Stimulated activated CD8-positive, alpha-beta memory T cell treated with anti-CD3 and anti-CD28 coated beads, Interleukin-4, amount 100 ng/mL, for 24 hours (primary cell): ENCODE measurements at regions not wholly inside any gene's neighbourhood (a gene's known extent, or its start where the extent isn't known, plus 50 kb on each side); places are given as distances from the start of the nearest gene placed in this dataset.
"Not testable (repeated sequence)": the region's sequence is repeated elsewhere in the genome, so short reads cannot be mapped to it uniquely, and the experiment has no call there.

Source experiments
- DNase-seq: peaks from one replicate; pipeline ENCODE4 v3.0.0-alpha.2; 2020; ENCODE audit warnings: low read depth

DNA sequence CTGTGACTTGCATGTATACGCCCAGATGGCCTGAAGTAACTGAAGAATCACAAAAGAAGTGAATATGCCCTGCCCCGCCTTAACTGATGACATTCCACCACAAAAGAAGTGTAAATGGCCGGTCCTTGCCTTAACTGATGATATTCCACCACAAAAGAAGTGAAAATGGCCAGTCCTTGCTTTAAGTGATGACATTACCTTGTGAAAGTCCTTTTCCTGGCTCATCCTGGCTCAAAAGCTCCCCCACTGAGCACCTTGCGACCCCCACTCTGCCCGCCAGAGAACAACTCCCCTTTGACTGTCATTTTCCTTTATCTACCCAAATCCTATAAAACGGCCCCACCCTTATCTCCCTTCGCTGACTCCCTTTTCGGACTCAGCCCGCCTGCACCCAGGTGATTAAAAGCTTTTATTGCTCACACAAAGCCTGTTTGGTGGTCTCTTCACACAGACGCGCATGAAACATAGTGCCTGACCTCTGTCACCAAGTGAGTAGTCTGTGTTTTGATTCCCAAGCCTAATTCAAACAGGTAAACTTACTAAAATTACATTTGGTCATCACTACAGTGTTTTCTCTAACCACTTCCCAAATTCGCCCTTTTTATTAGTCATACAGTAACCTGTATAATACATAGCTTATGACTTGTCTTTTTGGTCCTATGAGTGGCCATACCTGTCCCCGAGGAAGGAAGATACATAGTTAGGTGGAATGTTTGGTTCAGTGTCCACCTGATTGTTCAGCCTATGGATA is 140.7 kb upstream of the PROK2 start:
- not testable (repeated sequence) for DNase-seq

- DNase-seq, result no peak
Measured at GRCh38 chr3:71924721-71925120, 139.8 kb upstream of the PROK2 start.

GRCh38 chr3:71921036-71921435 is 136.1 kb upstream of the PROK2 start:
- no peak for DNase-seq

GRCh38 chr3:71919572-71919971 is 134.6 kb upstream of the PROK2 start:
- DNase-seq, result no peak

DNA sequence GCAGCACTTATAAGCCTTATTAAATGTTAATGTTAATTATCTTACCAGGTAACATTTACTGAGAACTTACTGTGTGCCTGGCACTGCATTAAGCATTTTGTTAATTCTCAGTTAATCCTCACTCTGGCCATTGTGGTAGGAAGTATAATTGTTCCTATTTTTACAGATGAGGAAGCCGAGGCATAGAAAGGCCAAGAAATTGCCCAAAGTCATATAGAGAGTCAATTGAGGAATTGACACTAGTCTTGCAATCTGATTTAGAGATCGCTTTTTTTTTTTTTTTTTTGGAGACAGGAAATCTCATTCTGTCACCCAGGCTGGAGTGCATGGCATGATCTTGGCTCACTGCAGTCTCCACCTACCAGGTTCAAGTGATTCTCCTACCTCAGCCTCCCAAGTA is 132.6 kb upstream of the PROK2 start:
- no peak for DNase-seq

- no peak for DNase-seq
Measured at GRCh38 chr3:71916747-71917369, 131.9 kb upstream of the PROK2 start.

GRCh38 chr3:71912839-71913495 is 128.0 kb upstream of the PROK2 start:
- DNase-seq, result no peak

DNA sequence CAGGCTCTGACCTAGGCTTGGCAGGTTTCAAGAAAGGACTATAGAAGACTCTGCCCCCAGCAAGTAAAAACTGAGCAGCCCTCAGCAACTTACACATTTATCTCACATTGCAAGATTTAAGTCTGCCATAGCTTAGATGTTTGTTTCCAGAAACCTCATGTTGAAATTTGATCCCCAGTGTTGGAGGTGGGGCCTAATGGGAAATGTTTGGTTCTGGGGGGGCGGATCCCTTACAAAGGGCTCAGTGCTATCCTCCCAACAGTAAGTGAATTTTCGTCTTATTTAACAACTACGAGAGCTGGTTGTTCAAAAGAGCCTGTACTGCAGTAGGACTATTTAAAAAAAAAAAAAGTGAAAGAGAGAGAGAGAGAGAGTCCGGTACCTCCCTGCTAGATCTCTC is 125.2 kb upstream of the PROK2 start:
- DNase-seq, result no peak

GRCh38 chr3:71907996-71908395 is 123.0 kb upstream of the PROK2 start:
- no peak for DNase-seq

GRCh38 chr3:71906976-71907375 is 122.0 kb upstream of the PROK2 start:
- no peak for DNase-seq

- DNase-seq, result no peak
Measured at GRCh38 chr3:71905426-71905825, 120.5 kb upstream of the PROK2 start.

DNA sequence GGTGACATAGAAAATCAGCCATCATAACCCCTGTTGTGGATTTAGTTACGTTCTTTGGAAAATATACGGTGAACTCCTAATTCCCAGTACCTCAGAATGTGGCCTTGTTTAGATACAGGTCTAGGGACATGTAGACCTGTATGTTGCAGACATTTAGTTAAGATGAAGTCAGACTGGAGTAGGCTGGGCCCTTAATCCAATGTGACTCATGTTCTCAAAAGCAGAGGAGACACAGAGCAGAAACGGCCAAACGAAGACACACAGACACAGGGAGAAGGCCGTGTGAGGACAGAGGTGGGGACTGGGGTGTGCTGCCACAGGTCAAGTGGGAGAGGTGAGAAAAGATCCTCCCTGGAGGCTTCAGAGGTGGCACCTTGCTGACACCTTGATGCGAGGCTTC is 119.0 kb upstream of the PROK2 start:
- DNase-seq, result no peak

- no peak for DNase-seq
Measured at GRCh38 chr3:71903112-71903495, 118.2 kb upstream of the PROK2 start.

DNA sequence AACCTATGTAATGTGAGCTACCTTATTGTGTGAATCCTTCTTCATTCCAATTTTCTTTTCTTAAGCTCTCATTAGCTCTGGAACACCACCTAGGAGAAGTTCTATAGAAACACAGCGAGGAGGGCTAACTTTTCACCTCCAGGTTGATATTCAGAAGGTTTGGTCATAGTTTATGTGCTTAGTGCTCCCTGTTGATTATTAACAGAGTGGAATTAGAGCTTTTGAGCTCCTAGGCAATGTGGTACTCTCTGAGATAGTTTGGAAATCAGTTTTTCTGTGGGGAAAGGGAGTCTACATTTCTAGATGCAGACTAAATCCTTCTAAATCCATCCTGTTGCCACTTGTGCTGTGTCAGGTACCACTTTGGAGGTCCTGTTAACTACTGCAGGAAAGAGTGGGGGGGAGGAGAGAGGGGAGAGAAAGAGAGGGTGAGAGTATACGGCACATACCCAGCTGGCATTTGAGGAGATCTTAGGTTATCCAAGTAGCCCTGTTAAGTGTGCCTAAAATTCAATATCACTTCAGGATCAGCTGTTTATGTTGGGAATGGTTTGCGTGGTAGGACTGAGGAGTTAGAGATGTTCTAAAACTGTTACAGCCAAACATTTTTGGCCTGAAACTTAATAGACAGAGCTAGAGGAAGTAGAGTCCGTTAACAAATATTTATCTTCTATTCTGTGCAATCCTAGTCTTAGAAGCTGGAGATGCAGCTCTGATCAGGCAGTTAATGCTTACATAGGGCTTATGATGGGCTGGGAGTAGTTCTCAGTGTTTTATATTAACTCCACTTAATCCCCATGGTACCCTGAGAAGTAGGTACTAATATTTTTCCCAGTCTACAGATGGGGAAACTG is 117.5 kb upstream of the PROK2 start:
- DNase-seq, result no peak

- DNase-seq, result no peak
Measured at GRCh38 chr3:71901645-71902044, 116.7 kb upstream of the PROK2 start.

DNA sequence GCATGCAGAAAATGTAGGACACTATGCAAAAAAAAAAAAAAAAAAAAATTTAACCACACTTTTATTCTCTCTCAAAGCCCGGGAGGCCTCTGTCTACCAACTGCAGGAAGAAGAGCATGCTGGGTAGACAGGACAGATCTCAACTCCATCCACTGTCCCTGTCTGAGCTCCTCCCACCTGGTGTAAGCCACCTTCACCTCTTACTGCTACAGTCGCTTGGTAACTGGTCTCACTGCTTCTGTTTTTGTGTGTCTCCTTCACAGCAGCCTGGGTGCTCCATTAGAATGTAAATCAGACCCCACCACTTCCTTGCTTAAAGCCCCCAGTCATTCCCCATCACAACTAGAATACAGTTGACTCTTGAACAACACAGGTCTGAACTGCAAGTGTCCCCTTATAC is 115.1 kb upstream of the PROK2 start:
- no peak for DNase-seq

DNA sequence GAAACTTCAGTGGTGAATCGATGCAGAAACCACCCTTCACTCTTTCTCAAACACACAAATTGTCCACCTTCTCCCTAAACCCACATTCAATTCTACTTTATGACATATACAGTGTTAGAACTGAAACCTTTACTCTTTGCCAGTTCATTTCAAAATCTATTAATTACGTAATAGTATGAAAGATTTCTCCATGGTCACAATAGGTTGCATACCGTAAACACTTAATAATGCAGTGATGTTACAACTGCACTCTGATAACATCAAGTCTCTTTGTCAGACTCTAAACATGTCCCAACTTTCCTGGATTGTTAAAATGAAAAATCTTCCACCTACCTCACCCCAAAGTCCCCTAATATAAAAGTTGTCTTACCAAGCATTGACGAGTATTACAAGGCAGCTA is 111.8 kb upstream of the PROK2 start:
- DNase-seq, result no peak

- DNase-seq, result no peak
Measured at GRCh38 chr3:71893702-71894479, 108.9 kb upstream of the PROK2 start.

DNA sequence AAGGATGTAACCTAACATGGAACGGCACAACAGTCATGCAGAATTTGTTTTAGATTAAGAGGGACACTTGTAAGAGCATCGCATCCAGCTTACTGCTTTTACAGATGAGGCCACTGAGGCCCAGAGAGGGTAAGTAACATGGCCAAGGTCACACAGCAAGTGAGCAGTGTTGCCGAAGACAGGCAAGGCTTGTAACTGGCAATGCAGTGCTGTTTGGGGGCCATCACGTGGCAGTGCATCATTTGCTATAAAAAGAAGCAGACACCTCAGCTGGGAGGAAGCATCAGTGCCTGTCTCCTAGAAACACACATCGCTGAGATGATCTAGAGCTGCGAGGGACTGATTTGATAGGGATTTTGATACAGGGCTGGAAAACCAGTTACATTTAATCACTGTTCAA is 108.2 kb upstream of the PROK2 start:
- DNase-seq, result no peak

DNA sequence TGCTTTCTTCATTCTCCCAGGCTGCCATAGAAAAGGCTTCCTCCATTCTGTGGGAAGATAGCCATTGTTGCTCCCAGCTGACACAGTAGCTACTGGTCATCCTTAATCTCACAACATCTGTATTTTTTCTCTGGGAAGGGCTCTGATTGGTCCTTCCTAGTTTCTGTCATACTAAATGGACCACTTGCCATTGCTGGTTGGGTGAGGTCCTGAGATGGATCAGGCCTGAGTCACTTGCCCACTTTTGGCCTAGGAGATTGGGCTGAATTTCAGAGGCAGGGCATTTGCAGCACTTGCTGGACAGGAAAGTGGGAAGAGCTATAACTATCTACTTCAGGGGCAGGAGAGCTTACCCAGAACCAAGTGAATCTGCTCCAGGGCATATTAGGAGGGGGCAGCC is 106.5 kb upstream of the PROK2 start:
- DNase-seq, result no peak

DNA sequence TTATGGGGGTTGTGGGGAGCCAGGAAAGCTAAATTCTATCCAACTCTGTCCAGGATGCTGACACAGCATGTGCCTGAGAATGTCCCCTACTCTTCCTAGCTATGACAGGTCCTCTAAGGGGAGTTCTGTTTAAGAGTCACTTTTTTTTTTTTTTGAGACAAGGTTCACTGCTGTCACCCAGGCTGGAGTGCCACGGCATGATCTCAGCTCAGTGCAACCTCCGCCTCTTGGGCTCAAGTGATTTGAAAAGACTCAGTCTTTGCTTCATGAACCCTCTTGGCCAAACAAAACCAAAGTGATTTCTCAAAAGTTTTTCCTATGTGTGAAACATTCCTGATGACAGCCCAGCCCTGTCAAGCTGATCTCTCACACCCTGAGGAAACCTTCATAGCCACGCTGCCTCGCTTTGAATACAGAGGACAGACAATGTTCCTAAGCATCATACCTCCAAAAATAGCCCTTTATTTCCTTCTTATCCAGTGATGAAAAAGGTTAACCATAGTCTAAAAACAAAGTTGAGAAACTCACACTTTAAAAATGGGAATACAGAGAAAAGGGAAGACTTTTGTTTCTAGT is 105.5 kb upstream of the PROK2 start:
- no peak for DNase-seq
